AG04450 (cell line): ENCODE measurements at regions not wholly inside any gene's neighbourhood (a gene's known extent, or its start where the extent isn't known, plus 50 kb on each side); places are given as distances from the start of the nearest gene placed in this dataset.
"Not testable (repeated sequence)": the region's sequence is repeated elsewhere in the genome, so short reads cannot be mapped to it uniquely, and the experiment has no call there.

Source experiments
- CTCF ChIA-PET: fragments of 300-600, 350-600 bp; formaldehyde crosslinking; extraction: SDS; loops from one replicate; lab custom pipeline; 2022; ENCODE audit warnings: antibody characterized with exemption, inconsistent platforms; lab: Charles Lee
- POLR2A ChIA-PET: fragments of 350-600 bp; formaldehyde crosslinking; extraction: SDS; loops from one replicate; lab custom pipeline; 2021; ENCODE audit warnings: antibody characterized with exemption, inconsistent platforms; lab: Yijun Ruan, JAX
- DNase-seq: peaks from one replicate; pipeline ENCODE4 v3.0.0-alpha.2; 2011; ENCODE audit warnings: low read depth, low spot score
- H3K27ac ChIP-seq: one replicate; pipeline ENCODE4 v1.5.1; 2012; ENCODE audit warnings: low read depth, low read length, control low read depth
- H3K27me3 ChIP-seq: one replicate; pipeline ENCODE4 v1.6.0; 2012; ENCODE audit warnings: low read length; ENCODE audit not compliant: control insufficient read depth, insufficient read depth
- H3K4me3 ChIP-seq: 2 replicates; pipeline ENCODE4 v1.5.1; 2011; ENCODE audit warnings: mild to moderate bottlenecking, low read depth, low read length, control low read depth
- H3K9me3 ChIP-seq: 2 replicates; pipeline ENCODE4 v1.5.1; 2012; ENCODE audit warnings: low read length; ENCODE audit not compliant: control insufficient read depth, insufficient read depth
- TF ChIP-seq, protein P1 (sequence below): IDR thresholded peaks from 2 replicates; pipeline ENCODE4 v1.5.1; 2011; ENCODE audit warnings: low read depth, low read length, control low read depth, inconsistent platforms

DNA sequence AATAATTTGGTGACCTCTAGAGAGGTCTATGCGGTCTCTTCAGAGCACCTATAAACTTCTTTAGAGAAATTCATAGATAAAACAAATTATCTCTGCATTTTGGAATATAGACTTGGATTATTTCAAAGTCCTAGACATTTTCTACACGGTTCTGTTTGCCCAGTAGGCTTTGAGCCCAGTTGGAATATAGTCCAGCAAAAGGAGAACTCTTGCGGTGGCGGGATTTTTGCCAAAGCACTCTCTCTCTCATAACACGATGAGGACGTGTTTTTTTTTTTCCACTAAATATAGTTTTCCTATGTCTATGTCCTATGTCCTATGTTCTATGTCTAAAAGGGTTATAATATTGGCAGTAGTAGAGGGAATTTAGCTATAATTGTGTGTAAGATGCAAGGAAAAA is 164.9 kb upstream of the AGR3 start:
- ChIA-PET POLR2A (no interaction called here), CTCF (interaction anchor here (0.7 to 0.9 kb wide), 2 partner anchors 16 to 64 kb away, joined by 4 read pairs; no protein-coding TSS in a partner anchor)
- Histone ChIP-seq H3K27me3 (no peaks in the 10 kb centered on the region), H3K27ac (no peak overlapping the region), H3K9me3 (no peaks in the 10 kb centered on the region), H3K4me3 (no peak overlapping the region)
- TF ChIP-seq, protein P1, sequence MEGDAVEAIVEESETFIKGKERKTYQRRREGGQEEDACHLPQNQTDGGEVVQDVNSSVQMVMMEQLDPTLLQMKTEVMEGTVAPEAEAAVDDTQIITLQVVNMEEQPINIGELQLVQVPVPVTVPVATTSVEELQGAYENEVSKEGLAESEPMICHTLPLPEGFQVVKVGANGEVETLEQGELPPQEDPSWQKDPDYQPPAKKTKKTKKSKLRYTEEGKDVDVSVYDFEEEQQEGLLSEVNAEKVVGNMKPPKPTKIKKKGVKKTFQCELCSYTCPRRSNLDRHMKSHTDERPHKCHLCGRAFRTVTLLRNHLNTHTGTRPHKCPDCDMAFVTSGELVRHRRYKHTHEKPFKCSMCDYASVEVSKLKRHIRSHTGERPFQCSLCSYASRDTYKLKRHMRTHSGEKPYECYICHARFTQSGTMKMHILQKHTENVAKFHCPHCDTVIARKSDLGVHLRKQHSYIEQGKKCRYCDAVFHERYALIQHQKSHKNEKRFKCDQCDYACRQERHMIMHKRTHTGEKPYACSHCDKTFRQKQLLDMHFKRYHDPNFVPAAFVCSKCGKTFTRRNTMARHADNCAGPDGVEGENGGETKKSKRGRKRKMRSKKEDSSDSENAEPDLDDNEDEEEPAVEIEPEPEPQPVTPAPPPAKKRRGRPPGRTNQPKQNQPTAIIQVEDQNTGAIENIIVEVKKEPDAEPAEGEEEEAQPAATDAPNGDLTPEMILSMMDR = no peak
- DNase-seq = no peak

DNA sequence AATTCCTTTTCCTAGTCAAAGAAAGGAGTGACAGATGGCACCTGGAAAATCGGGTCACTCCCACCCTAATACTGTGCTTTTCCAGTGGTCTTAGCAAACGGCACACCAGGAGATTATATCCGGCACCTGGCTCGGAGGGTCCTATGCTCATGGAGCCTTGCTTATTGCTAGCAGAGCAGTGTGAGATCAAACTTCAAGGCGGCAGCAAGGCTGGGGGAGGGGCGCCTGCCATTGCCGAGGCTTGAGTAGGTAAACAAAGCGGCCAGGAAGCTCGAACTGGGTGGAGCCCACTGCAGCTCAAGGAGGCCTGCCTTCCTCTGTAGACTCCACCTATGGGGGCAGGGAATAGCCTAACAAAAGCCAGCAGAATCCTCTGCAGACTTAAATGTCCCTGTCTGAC is 171.4 kb upstream of the AGR3 start:
- CTCF ChIA-PET, H3K27ac ChIP-seq, H3K27me3 ChIP-seq, H3K4me3 ChIP-seq, POLR2A ChIA-PET, H3K9me3 ChIP-seq, DNase-seq: not testable (repeated sequence)

DNA sequence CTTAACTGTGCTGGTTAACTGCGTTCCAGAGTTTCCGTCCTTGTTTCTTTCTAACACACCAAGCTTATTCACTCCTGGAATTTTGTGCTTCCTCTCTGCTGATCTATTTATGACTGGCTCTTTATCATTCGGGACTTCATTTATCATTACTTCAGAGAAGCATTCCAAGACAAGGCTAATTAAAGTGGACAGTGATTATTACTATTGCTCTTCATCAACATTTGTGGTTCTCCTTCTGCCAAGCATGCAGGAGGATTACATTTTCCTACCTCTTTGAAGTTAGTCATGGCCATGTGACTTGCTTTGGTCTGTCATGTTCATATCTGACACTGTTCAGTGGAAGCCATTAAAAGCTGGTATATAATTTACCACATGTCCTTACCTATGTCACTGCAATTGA is 172.4 kb upstream of the AGR3 start:
- POLR2A ChIA-PET = interaction anchor here (0.6 kb wide), 1 partner anchor 935 kb away, joined by 3 read pairs; no protein-coding TSS in a partner anchor
- Histone ChIP-seq H3K9me3 (peaks cover 4% of the 10 kb centered on the region; the same call in 1 of the 2 replicates), H3K4me3 (no peak overlapping the region), H3K27ac (no peak overlapping the region), H3K27me3 (no peaks in the 10 kb centered on the region)
- no peak for DNase-seq
- TF ChIP-seq, protein P1 = no peak
- CTCF ChIA-PET = interaction anchor here (0.6 to 1.8 kb wide), 3 partner anchors 9 to 71 kb away, joined by 3 to 8 read pairs (median 6); no protein-coding TSS in a partner anchor

DNA sequence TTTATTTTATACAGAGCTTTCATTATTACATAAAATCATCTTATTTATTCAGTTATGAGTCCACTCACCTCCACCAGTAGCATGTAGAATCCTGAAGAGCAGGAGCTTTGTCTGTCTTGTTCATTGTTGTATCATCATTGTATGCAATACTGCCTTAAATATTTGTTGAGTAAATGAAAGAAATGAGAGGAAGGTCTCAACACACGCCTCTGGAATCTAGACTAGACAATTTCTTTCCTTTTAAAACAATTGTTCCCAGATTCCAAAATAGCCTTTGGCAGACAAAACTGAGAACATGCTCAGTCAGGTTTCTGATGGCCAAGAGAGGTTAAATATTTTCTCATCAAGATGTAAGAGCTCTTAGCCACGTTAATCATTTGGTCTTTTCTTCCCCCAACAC is 173.1 kb upstream of the AGR3 start:
- TF ChIP-seq, protein P1 = no peak
- ChIA-PET CTCF (interaction anchor here (1.2 to 1.8 kb wide), 3 partner anchors 8 to 247 kb away, joined by 3 to 8 read pairs (median 6); no protein-coding TSS in a partner anchor), POLR2A (interaction anchor here (0.6 kb wide), 1 partner anchor 935 kb away, joined by 3 read pairs; no protein-coding TSS in a partner anchor)
- Histone ChIP-seq H3K27me3 (no peaks in the 10 kb centered on the region), H3K4me3 (no peak overlapping the region), H3K9me3 (peaks cover 4% of the 10 kb centered on the region; the same call in 1 of the 2 replicates), H3K27ac (no peak overlapping the region)
- no peak for DNase-seq

DNA sequence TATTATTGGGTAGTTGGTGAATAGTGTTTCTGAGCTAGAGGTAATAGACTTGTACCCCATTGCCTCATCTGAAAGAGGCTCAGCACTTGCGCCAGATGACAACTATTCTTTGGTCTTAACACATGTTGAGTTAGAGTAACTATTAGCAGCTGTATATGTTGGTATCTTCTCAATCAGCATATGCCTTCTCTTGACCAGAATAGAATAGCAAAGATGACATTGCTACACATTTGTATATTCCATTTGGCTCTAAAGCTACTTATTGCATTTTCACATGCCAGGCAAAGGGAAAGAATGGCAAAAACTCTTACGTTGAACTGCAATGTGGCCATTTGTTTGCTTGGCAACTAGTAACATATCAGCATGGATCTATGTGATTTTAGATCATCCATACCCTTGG is 173.8 kb upstream of the AGR3 start:
- POLR2A ChIA-PET = no interaction called here
- CTCF ChIA-PET = interaction anchor here (1.2 to 1.8 kb wide), 2 partner anchors 73 to 246 kb away, joined by 3 to 8 read pairs; no protein-coding TSS in a partner anchor

More for the DNA sequence above, 173.8 kb upstream of the AGR3 start:
- Histone ChIP-seq H3K4me3 (no peak overlapping the region), H3K9me3 (peaks cover 4% of the 10 kb centered on the region; the same call in 1 of the 2 replicates), H3K27me3 (no peaks in the 10 kb centered on the region), H3K27ac (no peak overlapping the region)
- no peak for DNase-seq
- TF ChIP-seq, protein P1 = no peak
